Cardiac fibroblast (primary cell): ENCODE measurements at regions not wholly inside any gene's neighbourhood (a gene's known extent, or its start where the extent isn't known, plus 50 kb on each side); places are given as distances from the start of the nearest gene placed in this dataset.
"Not testable (repeated sequence)": the region's sequence is repeated elsewhere in the genome, so short reads cannot be mapped to it uniquely, and the experiment has no call there.

Experiments
- DNase-seq, 2 donors: peaks; one replicate each; pipeline versions ENCODE4 v3.0.0 to v3.0.0-alpha.2; 2010; ENCODE audit warnings: low read depth in 2 of 2
- H3K4me3 ChIP-seq, 2 donors: replicated peaks in 1 of 2; 1 replicate in 1 of 2; 2 replicates in 1 of 2; pipeline ENCODE4 v1.5.1; 2011; ENCODE audit warnings: low read depth in 2 of 2, low read length in 2 of 2, mild to moderate bottlenecking in 2 of 2, moderate library complexity in 1 of 2
- TF ChIP-seq, protein P1 (sequence below): IDR thresholded peaks from one replicate; pipeline ENCODE4 v1.5.1; 2011; ENCODE audit warnings: low read depth, mild to moderate bottlenecking, low read length, inconsistent platforms

DNA sequence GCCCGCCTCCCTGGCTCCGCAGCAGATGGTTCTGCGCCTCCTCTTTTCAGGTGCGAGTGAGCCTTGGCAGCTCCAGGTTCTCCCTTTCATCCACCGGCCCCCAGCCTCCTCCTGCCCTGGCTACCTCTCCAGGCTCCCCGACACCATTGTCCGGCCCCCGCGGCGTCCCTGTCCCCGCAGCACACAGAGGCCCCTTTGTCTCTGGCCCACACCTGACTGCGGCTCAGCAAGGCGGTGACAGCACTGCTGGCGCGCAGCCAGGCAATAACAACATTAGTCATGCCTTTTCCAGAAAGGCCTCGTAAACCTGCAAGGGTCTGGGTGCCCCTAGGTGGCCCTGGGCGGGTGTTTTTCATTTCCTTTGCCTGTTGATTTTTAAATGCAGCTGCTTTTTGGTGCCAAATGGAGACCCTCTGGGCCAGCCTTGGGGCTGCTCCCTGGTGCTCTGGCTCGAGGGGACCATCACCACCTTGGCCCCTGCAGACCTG is 73.2 kb upstream of the MEDAG start:
- no peak overlapping the region for H3K4me3 ChIP-seq
- DNase-seq, result peak; percentile 54 to 70
- TF ChIP-seq, protein P1, sequence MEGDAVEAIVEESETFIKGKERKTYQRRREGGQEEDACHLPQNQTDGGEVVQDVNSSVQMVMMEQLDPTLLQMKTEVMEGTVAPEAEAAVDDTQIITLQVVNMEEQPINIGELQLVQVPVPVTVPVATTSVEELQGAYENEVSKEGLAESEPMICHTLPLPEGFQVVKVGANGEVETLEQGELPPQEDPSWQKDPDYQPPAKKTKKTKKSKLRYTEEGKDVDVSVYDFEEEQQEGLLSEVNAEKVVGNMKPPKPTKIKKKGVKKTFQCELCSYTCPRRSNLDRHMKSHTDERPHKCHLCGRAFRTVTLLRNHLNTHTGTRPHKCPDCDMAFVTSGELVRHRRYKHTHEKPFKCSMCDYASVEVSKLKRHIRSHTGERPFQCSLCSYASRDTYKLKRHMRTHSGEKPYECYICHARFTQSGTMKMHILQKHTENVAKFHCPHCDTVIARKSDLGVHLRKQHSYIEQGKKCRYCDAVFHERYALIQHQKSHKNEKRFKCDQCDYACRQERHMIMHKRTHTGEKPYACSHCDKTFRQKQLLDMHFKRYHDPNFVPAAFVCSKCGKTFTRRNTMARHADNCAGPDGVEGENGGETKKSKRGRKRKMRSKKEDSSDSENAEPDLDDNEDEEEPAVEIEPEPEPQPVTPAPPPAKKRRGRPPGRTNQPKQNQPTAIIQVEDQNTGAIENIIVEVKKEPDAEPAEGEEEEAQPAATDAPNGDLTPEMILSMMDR, result no peak

DNA sequence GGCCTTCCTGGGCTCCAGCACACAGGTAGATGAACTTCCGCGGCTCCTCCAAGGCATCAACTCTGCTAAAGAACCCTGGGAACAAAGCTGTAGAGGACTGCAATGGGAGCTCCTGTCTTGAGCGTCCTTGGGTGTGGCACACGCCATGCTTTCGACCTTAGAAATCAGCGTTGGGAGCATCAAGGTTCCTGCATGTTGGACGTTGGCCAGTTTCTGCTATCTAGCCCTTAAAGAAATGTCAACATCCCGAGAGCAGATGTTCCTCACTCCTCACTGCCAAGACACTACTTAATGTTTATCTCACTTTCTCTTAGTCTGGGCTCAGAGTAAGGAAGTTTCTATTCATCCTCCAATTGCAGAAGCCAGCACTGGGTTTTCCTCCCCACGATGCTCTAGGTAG is 70.6 kb upstream of the MEDAG start:
- TF ChIP-seq, protein P1, result no peak

DNA sequence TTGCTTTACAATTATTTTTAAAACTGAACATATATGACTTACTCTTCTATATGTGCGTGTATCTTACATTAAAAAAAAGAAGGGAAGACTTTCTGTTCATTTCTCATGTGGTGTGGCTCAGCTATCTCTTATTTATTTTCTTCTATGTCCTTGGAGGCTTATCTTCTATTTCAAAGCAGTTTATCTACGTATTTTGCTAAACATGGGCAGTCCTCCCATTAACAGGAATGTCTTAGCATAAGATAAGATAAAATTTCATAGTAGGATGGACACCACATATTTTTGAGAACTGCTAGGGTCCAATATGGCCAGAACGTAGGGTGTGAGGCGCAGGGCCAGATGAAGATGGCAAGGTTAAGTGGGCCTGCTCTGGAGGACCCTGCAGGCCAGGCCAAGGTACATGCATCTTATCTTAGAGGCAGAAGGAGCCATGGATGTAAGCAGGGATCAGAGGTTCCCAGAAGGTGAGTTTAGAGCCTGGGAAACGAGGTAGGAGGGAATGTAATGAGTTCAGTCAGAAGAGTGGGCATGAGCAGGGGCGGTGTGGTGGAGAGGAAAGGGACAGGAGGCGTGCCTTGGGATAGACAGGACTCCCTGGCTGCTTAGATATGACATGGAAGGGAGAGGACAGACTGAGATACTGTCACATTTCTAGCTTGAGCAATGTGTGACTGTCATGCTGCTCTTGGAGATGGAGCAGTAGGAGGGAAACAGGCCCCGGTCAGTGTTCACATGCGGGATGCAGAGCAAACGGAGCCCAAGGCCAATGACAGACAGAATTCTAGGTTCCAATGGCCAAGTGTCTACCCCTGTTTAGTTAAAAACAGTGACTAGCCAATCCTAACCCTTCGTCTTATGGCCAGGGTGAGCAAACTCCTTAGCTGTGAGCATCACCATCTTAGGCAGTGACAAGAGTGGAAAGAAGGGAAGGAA is 68.6 kb upstream of the MEDAG start:
- no peak for DNase-seq
- TF ChIP-seq, protein P1, result no peak

More for the DNA sequence above, 70.6 kb upstream of the MEDAG start:
- DNase-seq, result peak in 1 of 2 donors; percentile 24
- no peak overlapping the region for H3K4me3 ChIP-seq

DNA sequence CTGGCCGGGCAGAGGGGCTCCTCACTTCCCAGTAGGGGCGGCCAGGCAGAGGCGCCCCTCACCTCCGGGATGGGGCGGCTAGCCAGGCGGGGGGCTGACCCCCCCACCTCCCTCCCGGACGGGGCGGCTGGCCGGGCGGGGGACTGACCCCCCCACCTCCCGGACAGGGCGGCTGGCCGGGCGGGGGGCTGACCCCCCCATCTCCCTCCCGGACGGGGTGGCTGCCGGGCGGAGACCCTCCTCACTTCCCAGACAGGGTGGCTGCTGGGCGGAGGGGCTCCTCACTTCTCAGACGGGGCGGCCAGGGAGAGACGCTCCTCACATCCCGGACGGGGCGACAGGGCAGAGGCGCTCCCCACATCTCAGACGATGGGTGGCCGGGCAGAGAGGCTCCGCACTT is 66.4 kb upstream of the MEDAG start:
- not testable (repeated sequence) for H3K4me3 ChIP-seq, DNase-seq

More for the DNA sequence above, 68.6 kb upstream of the MEDAG start:
- no peak overlapping the region for H3K4me3 ChIP-seq

DNA sequence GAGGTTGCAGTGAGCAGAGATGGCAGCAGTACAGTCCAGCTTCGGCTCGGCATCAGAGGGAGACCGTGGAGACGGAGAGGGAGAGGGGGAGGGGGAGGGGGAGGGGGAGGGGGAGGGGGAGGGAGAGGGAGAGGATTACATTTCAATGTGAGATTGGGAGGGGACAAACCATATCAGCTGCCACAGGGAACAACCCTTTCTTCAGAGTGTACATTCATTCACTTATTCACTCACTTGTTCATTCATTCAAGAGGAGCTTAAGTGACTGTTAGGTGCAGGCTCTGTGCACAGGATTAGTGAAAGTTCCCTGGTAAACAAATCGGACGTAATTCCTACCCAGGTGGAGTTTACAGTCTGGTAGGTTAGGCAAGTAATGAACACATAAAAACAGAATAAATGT is 65.6 kb upstream of the MEDAG start:
- TF ChIP-seq, protein P1, result no peak
- DNase-seq, result no peak
- H3K4me3 ChIP-seq, result no peak overlapping the region

DNA sequence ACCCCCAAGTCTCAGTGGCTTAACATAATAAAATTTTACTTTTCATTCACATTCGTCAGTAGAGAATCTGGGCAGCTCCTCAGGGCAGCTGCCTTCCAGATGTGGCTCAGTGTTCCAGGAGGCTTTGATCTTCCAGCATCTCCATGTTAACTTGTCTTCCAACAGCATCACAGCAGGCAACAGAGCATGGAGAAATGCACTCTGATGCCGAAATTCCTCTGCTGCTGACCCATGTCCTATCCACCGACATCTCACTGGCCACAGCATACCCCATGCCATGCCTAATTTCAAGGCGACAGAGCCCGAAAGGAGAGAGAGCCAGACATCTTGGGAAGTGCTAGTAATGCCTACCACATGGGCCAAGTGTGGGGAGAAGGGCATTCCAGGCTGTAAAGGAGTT is 64.9 kb upstream of the MEDAG start:
- TF ChIP-seq, protein P1, result no peak
- DNase-seq, result no peak
- no peak overlapping the region for H3K4me3 ChIP-seq

DNA sequence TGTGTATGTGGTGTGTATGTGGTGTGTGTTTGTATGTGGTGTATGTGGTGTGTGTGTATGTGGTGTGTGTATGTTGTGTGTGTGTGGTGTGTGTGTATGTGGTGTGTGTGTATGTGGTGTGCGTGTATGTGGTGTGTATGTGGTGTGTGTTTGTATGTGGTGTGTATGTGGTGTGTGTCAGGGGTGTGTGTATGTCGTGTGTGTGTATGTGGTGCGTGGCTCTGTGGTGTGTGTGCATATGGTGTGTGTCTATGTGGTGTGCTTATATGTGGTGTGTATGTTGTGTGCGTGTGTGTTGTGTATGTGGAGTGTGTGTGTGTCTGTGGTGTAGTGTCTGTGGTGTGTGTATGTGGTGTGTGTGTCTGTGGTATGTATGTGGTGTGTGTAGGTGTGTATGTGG is 62.5 kb upstream of the MEDAG start:
- DNase-seq, result no peak
- TF ChIP-seq, protein P1, result no peak
- H3K4me3 ChIP-seq, result no peak overlapping the region
